G401 (cell line): ENCODE measurements at regions not wholly inside any gene's neighbourhood (a gene's known extent, or its start where the extent isn't known, plus 50 kb on each side); places are given as distances from the start of the nearest gene placed in this dataset.
"Not testable (repeated sequence)": the region's sequence is repeated elsewhere in the genome, so short reads cannot be mapped to it uniquely, and the experiment has no call there.

Experiments used
- DNase-seq: peaks from one replicate; pipeline ENCODE4 v3.0.0-alpha.2; 2015; ENCODE audit warnings: low spot score
- in situ Hi-C: cut with HindIII; loops from 2 replicates; pipeline ENCODE4 v1.10.0; 2016; ENCODE audit warnings: low sequenced_read_pairs, mixed read lengths

DNA sequence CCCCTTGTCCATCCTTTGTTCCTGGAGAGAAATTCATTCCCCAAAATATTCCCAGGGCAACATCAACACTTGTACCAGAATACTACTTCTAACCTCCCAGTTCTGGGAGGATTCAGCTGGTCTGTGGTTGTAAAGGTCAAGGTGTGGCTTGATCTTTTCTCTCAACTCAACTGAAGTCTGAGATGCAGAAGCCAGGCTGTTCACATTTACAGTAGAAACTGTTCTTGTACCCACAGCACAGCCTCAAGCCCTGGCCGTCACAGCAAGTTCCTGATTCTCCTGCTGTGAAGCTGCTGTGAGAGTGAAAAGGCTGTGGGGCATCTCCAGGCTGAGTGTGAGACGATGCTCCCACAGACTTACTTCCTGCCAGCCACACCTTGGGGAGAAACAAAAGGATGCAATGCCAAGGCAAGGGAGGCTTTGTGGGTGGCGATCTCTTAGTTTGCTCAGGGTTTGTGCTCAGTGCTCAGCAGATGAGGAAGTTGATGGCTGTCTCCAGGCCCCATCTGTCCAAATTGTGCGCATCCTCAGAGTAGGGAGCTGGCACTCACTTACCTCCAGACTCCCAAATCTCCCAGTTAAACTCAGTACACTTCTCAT lies 143.9 kb upstream of the FOXA2 start:
- in situ Hi-C loops: no loop called here
- no peak for DNase-seq

DNA sequence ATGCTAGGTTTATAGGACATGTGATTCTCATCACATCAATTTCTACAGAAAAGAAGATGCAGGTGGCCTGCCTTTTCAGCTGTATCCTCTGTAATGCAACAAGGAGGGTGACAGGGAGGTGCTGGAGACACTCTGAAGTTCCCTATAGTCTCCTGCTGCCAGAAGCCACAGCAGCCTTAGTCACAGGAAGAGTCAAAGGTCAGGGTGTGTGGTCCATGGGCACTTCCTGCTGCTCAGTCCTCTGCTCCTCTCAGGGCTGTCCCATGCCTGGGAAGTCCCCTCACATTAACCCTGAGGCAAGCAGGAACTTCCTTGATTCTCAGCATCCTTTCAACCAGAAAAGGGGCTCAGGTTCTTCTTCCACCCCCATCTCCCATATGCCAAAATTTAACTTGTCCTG lies 144.8 kb upstream of the FOXA2 start:
- in situ Hi-C loops: no loop called here
- no peak for DNase-seq

DNA sequence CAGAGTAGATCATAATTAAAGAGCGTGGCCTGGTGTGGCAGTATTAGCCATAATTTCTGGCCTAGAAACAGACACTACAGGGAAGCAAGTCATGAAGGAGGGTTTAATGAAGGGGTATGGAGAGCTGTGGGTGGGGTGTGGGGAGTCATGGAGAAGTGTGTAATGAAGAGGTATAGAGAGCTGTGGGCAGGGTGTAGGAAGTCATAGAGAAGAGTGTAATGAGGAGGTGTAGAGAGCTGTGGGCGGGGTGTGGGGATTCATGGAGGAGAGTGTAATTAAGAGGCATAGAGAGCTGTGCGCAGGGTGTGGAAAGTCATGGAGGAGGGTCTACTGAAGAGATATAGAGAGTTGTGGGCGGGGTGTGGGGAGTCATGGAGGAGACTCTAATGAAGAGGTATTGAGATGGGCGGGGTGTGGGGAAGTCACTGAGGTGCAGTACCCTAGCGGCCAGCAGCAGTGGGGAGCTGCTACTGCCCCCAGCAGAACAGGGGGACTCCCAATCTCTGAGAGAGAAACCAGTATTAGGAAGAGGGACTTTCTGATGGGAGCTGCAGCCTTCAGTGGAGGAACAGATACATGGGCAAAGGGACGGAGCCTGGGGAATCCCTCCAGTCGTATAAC lies 145.4 kb upstream of the FOXA2 start:
- no peak for DNase-seq
- in situ Hi-C loops: no loop called here

DNA sequence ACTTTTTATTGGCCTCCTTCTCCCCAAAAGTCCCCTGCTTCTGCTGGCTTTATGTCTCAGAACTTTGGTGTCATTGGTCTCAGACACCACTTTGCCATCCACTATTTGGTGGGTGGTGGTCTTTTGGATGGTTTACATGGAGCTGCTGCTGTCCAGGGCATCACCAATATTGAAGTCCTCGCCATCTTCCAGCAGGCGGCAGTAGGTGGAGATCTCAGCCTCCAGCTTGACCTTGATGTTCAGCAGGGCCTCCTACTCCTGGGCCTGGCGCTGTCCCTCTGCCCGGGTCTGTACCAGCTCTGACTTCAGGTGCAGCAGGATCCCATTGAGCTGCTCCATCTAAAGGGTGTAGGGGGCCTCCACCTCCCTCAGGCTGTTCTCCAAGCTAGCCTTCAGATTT lies 148.4 kb upstream of the FOXA2 start:
- in situ Hi-C loops: no loop called here
- DNase-seq: no peak

GRCh38 chr20:22734946-22735647 lies 150.7 kb upstream of the FOXA2 start:
- in situ Hi-C loops, DNase-seq: not testable (repeated sequence)

- in situ Hi-C loops: no loop called here
- no peak for DNase-seq
These were observed 156.5 kb upstream of the FOXA2 start for GRCh38 chr20:22740829-22741228.

DNA sequence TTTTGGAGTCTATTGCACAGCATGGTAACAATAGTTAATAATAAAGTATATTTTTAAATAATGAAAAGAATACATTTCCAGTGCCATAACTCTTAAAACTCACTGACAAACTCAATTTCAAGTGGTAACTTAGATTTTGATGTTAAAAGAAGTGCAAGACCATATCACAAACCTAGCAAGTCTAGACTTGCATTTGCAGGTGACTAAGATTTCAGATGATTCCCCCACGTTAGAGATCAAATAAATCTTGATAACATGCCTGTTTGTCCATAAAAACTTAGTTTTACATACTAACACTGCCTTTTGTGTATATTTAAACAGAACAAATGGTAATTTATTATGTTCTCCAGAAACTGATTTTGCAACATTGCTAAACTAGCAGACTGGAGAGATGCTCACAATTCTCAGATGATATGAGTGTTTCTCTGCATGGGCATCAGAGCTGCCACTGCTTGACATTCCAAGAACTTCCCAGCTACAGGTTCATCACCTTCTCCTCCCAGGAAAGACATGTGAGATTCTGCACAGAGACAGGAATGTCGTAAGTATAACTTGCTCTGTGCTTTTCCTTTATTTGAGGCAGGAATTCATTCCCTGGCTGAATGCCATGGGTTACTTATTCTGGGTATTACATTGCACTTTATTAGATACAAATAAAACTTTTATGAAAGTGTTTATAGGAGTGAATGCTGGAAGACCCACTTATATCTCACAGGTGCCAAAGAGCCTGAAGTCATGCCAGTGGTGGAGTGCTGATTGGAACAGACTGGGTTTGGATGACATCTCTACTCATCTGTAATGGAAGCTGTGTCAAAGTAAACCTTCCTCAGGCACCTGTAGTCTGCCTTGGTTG lies 160.2 kb upstream of the FOXA2 start:
- in situ Hi-C loops: no loop called here
- no peak for DNase-seq

GRCh38 chr20:22745194-22745500 lies 160.8 kb upstream of the FOXA2 start:
- in situ Hi-C loops: no loop called here
- no peak for DNase-seq

DNA sequence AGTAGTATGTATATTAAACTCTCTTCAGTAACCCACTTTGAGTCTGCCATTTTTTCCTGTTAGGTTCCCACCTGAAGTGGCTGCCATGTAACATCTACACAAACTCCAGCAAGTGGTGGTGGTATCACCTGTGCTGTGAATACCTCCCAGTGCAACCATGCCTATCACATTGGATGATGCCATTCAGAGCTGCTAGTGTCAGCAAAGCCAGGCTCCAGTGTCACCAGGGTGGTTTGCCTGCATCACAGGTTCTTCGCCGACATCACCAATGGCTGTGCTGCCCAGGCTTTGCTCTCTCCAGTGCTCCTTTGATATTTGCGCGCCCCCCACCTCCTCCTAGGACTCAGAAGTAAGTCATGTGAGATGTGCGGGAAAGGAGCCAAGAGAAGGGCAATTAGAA lies 162.6 kb upstream of the FOXA2 start:
- no peak for DNase-seq
- in situ Hi-C loops: no loop called here

GRCh38 chr20:22752324-22752723 lies 168.0 kb upstream of the FOXA2 start:
- in situ Hi-C loops: no loop called here
- no peak for DNase-seq

DNA sequence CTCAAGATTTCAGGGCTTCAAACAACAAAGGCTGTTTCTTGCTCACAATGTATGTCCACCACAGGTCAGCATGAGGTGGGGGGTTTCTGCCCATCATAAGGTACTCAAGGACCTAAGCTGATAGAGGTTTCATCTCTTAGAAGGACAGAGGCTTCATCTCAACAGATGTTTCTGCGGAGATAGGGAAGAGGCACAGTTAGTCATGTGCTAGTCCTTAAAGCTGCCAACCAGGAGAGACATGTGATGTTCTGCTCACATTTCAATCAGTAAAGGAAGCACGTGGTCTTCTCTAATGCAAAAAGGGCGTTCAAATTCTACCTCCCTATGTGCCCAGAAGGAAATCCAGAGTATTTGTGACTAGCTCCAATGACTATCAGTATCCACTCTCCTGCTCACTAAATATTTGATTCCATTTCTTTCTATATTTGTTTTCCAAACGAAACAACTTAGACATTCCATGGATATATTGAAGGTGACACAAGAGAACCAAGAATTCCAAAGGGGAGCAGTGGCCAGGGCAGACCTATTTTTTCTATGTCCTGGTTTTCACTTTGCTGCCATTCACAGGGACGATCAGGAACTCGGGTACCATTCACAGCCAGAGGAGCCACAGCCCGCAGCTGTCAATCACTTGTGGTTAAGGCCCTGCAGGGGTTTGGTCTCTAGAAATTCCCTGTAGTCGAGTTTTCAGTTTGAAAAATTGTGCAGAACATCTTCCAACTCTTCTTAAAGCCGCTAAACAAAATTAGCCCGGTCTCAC lies 173.2 kb upstream of the FOXA2 start:
- in situ Hi-C loops: no loop called here
- DNase-seq: no peak

DNA sequence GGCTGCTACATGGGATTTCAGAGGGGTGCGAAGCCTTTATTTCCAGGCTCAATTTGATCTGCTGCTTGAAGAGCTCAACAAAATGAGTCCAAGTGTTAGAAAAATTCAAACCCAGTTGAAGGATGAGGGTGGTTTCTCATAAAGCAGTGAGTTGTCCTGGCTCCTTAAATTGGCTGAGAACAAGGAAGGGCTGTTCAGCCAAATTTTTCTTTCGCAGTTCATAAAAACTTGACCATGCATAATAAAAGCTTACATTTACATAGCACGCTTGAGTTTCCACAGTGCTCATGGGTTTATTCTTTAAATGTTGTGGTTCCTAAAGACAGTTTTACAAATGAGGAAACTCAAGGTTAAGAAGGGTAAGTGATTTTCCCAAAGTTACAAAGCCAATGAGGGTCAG lies 174.4 kb upstream of the FOXA2 start:
- no peak for DNase-seq
- in situ Hi-C loops: no loop called here

DNA sequence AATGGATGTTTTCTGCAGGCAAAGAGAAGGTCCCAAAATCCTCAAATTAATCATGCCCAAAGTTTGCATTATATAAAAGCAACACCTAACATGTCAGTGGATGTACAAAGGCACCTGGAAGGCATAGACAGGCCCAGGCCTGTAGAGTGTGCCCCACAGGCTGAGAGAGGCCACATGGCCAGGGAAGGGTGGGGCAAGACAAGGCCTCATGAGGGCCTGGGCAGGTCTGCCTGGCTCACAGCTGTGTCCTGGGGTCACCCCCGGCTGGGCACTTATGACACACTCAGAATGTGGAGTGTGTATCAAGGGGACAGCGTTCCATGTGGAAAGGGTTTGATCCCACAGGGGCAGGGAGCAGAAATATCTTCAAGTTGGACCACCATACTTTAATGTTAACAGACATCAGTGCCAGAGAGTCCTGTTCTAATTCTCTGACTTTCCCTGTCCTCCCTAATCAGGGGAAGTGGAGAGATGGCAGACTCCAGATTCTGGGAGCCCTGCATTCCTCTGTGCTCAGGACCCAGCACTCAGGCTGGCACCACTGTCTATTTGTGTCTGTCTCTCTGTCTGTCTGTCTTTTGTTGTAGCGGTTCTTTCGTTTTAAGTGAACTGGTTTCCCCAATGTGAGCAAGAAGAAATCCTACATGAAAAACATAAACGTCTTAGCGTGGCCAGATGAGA lies 178.3 kb upstream of the FOXA2 start:
- in situ Hi-C loops: no loop called here
- DNase-seq: no peak

DNA sequence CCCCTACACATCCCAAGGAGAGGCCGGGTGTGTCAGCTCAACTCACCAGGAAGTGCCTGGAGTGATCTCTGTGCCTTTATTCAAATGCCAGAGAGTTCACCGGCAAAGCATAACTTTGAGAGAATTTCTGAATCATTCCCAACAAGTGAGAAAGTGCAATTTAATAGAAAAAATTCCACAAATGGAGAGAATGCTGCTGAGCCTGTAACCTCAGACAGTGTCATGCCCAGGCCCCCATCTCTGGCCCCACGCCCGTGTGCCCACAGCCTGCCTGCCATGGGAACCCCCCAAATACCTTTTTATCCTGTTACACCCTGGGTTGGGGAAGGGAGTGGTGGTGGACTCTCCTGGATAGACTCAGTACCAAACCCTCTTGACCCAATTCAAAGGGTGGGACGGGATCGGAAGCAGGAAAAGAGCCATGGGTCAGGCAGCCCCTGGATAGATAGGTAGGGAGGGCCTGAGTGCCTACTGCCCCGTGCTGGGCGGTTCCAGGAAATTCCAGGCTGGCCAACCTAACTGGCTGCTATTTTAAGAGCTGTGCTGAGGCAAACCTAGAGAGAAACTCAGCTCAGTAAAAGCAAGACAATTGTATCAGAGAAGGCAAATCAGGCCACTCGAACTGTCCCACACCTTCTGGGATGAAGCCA lies 179.0 kb upstream of the FOXA2 start:
- in situ Hi-C loops: no loop called here
- DNase-seq: no peak

GRCh38 chr20:22768266-22769178 lies 184.2 kb upstream of the FOXA2 start:
- DNase-seq: no peak
- in situ Hi-C loops: no loop called here

- in situ Hi-C loops: no loop called here
- DNase-seq: no peak
These were observed 185.9 kb upstream of the FOXA2 start for GRCh38 chr20:22770241-22770800.

DNA sequence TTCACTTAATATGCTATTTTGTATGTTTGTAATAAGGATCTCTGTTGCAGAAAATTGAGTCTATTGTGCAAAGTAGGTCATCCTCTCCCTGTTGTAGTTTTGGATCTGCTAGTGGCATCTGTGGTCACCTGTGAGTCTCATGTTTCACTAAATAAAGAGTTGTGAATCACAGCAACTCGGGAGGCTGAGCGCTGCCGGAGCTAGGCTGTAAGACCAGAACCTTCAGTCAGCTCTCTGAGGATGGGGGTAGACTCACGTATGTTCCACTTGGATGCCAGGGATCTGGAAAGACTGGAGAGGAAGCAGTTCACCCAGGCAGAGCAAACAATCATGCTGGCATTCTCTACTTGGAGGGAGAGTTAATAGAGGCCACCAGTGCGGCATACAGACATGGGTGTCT lies 187.3 kb upstream of the FOXA2 start:
- in situ Hi-C loops: no loop called here

More for the DNA sequence above, 187.3 kb upstream of the FOXA2 start:
- DNase-seq: peak; percentile 16
